Activated CD4-positive, alpha-beta memory T cell treated with anti-CD3 and anti-CD28 coated beads, Interleukin-2, amount 10 ng/mL, durations not matched to agents 7 days and 5 days (primary cell): ENCODE measurements at regions not wholly inside any gene's neighbourhood (a gene's known extent, or its start where the extent isn't known, plus 50 kb on each side); places are given as distances from the start of the nearest gene placed in this dataset.
"Not testable (repeated sequence)": the region's sequence is repeated elsewhere in the genome, so short reads cannot be mapped to it uniquely, and the experiment has no call there.

Experiments
- CTCF ChIA-PET: fragments of 350-600 bp; sonication (Branson Sonifier 250); formaldehyde crosslinking; loops from one replicate; lab custom pipeline; 2021; ENCODE audit warnings: antibody characterized with exemption, inconsistent platforms; lab: Charles Lee
- POLR2A ChIA-PET: fragments of 350-600 bp; sonication (Branson Sonifier 250); formaldehyde crosslinking; loops from one replicate; lab custom pipeline; 2021; ENCODE audit warnings: antibody characterized with exemption; lab: Charles Lee
- DNase-seq: peaks from one replicate; pipeline ENCODE4 v3.0.0-alpha.2; 2020
- H3K27ac Mint-ChIP-seq: one replicate; pipeline ENCODE4 v1.8.0; 2021; ENCODE audit warnings: mild to moderate bottlenecking, mixed read lengths
- H3K27me3 Mint-ChIP-seq: one replicate; pipeline ENCODE4 v1.8.0; 2021; ENCODE audit warnings: mixed read lengths
- H3K36me3 Mint-ChIP-seq: one replicate; pipeline ENCODE4 v1.8.0; 2021; ENCODE audit warnings: low read depth, mixed read lengths
- H3K4me1 Mint-ChIP-seq: one replicate; pipeline ENCODE4 v1.8.0; 2021; ENCODE audit warnings: mixed read lengths
- H3K4me3 Mint-ChIP-seq: one replicate; pipeline ENCODE4 v1.8.0; 2021; ENCODE audit warnings: mild to moderate bottlenecking, mixed read lengths
- H3K9me3 Mint-ChIP-seq: one replicate; pipeline ENCODE4 v1.8.0; 2021; ENCODE audit warnings: mixed read lengths

DNA sequence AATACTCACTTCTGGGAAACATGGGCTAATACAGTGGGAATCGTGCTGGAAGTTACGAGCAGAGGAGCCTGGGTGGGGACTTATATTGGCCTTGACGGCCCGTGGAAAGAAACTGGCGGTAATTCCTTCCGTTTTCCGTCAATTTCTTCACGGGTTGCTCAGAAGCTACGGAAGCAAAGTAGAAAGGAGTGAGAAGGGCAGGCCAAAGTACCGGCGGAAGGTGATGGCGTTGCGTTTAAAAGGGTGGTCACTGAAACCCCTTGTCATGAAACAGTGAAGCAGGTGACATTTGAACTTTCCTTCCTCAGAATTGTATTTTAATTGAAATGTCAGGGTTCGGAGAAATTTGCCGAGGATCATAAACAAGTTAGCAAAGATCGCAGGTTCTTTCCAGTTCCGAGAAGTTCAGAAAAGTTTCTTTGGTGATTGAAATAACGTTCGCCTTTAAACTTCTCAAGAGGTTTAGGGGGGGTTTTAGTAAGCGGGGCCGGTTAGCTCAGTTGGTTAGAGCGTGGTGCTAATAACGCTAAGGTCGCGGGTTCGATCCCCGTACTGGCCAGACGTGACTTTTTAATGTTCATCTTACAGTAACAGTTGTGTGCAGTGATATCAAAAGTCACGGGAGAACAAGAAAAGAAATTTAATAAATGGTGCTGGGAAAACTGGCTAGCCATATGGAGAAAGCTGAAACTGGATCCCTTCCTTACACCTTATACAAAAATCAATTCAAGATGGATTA lies 96.7 kb upstream of the ZNF322 start:
- H3K4me3 Mint-ChIP-seq, H3K36me3 Mint-ChIP-seq, H3K4me1 Mint-ChIP-seq, POLR2A ChIA-PET, H3K9me3 Mint-ChIP-seq, CTCF ChIA-PET, H3K27ac Mint-ChIP-seq, DNase-seq: not testable (repeated sequence)
- H3K27me3 Mint-ChIP-seq = peaks cover 19% of the 10 kb centered on the region

DNA sequence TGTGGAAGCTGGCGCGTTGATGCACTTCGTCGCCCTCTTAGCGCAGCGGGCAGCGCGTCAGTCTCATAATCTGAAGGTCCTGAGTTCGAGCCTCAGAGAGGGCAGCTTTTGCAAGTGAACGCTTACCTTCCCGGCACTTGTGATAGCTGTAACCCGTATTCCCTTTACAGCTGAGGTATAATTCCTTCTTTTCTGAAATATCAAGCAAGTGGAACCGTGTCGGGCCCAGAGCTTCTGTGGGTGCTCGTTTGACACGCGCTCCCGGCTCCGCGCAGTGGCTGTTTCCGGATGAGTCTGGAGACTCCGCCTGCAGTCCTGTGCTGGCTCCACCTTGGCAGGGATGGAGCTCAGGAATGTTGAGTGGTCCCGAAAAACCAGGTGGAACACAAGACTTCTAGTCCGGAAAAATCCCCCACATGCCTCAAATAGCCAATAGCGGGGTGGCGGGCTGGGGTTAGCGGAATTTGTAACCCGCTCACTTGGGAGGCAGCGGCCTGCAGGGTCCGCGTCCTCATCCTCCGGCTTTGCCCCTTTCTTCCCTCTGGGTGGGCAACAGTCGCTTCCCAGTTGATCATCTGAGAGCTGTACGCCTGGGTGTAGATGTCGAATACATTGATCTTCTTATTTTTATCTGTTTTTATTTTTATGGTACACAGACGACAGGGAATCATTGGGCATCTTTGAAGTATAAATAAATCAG lies 106.8 kb upstream of the ZNF322 start:
- DNase-seq, H3K36me3 Mint-ChIP-seq, H3K4me3 Mint-ChIP-seq, H3K4me1 Mint-ChIP-seq, POLR2A ChIA-PET, H3K27me3 Mint-ChIP-seq, H3K9me3 Mint-ChIP-seq, H3K27ac Mint-ChIP-seq, CTCF ChIA-PET: not testable (repeated sequence)

DNA sequence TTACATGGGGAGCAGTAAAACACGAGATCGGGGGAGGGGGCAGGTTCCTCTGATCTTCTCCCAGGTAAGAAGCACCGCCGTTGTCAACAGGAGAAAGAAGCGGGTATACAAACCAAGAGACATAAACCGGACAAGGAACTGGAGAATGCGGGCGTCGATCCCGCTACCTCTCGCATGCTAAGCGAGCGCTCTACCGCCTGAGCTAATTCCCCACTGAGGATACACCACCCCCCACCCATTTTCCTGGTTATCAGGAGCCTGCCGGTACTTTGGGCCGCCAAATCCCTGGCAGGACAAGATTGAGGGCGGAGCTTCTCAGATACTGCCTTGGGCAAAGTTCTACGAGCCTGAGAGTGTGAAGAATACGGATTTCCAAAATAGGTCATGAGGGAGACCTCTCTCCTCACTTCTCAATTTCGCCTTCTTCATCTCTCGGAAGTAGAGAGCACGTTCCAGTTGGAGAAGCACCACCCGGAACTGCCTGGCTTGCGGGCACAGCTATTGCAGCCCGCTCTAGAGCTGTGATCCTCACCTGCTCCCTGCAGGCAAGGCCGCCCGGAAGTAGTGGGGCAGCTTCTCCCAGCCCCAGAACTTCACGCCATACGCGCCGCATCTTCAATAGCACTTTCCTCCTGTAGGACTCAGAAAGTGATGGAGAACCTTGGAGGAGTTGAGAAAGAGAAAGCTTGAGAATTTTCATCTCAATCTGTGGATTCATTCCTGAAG lies 111.6 kb upstream of the ZNF322 start:
- CTCF ChIA-PET = not testable (repeated sequence)

DNA sequence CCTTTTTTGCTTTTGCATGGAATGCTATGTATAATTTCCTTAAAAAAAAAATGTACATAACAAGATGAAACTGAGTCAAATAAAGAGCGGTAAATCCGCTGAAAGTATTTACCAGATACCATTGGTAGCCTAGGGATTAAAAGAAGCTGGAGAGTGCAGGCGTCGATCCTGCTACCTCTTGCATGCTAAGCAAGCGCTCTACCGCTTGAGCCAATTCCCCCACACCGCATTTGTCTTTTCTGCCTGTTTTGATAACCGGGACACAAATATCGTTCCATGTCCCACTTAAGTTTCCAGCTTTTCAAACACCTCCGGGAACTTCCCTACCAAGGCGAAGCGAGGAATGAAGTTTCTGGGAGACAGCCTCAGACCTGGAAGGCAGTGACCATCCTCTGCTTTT lies 113.9 kb upstream of the ZNF322 start:
- H3K4me3 Mint-ChIP-seq, H3K27ac Mint-ChIP-seq, CTCF ChIA-PET, H3K27me3 Mint-ChIP-seq, H3K36me3 Mint-ChIP-seq, H3K9me3 Mint-ChIP-seq, H3K4me1 Mint-ChIP-seq, DNase-seq, POLR2A ChIA-PET: not testable (repeated sequence)

More for the DNA sequence above, 111.6 kb upstream of the ZNF322 start:
- H3K27ac Mint-ChIP-seq, H3K4me3 Mint-ChIP-seq, H3K4me1 Mint-ChIP-seq, POLR2A ChIA-PET, H3K36me3 Mint-ChIP-seq, DNase-seq, H3K9me3 Mint-ChIP-seq, H3K27me3 Mint-ChIP-seq: not testable (repeated sequence)

DNA sequence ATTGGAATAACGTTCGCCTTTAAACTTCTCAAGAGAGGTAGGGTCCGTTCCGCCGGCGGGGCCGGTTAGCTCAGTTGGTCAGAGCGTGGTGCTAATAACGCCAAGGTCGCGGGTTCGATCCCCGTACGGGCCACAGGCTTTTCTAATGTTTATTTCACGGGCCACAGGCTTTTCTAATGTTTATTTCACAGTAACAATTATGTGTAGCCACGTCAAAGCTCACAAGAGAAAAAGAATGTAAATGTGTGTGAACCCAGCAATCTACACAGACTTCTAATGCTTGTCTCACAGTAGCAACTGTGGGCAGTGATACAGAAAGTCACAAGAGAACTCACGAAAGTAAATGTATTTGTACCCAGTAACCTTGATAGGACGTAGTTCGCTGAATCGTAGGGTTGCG lies 121.0 kb upstream of the ZNF322 start:
- H3K4me3 Mint-ChIP-seq, H3K4me1 Mint-ChIP-seq, DNase-seq, CTCF ChIA-PET, H3K27me3 Mint-ChIP-seq, POLR2A ChIA-PET, H3K27ac Mint-ChIP-seq, H3K9me3 Mint-ChIP-seq, H3K36me3 Mint-ChIP-seq: not testable (repeated sequence)

DNA sequence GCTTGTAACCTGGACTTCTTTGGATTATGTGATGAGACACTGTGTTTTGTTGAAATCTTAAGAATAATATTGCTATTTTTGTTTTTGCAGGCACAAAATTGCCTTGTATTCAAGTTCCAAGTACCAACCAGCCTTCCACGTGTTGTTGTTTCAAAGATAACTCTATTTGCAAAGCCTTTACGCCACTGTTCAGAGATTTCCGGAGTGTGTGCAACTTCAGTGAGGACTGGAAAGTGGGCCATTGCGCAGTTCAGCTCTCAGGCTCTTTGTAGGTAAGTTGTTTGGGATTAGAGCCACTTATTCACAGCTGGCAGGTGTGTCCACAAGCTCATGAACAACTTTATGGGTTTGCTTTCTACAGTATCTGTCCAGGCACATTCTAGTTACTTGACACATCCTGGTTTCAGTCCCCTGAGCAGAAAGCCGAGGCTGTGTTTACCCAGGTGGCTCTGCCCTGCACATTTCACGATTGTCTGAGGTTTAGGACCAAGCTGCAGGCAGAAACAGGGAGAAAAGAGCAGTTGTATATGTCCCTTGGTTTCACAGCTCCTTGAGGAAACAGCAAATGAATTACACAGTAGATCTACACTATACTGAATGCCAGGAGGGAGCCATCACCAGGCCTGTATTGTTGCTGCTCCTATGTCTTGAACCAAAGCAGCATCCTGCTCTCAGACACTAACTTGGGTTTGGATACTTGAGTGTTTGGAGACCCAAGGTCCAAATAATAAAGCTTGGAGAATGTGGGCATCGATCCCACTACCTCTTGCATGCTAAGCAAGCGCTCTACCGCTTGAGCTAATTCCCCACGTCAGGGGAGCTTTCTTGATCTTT lies 136.1 kb upstream of the ZNF322 start:
- H3K4me1 Mint-ChIP-seq, H3K27ac Mint-ChIP-seq, DNase-seq, H3K27me3 Mint-ChIP-seq, H3K4me3 Mint-ChIP-seq, H3K9me3 Mint-ChIP-seq, H3K36me3 Mint-ChIP-seq, POLR2A ChIA-PET, CTCF ChIA-PET: not testable (repeated sequence)

DNA sequence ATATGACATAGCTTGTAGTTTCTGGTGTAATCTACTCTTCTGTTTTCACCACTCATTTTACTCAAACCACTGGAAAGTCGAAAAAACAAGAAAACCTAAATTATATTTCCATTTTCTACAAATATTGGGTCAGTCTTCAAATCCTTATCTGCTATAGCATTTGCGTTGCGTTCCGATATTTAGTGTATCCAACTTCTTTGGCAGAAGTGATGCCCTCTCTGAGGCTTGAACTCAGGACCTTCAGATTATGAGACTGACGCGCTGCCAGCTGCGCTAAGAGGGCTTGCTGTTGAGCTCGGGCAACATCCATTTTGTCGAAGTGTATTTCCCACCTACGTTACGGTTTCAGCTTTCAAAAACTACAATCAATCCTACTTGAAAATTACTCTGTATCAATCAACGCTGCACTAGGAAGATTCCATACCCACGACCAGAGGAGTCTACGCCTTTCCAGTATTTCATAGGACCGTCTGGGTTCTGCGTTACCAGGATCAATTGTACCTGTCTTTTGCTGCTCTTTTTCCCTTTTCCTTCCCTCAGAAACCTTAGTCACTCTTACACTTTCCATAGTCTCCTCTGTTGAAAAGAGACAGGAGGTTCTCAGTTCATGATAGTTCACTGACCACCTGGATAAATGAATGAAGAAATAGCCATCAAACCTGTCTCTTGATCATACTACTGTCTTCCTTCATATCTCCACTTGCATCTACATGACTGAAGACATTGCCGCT lies 140.5 kb upstream of the ZNF322 start:
- H3K4me3 Mint-ChIP-seq, H3K27me3 Mint-ChIP-seq, H3K36me3 Mint-ChIP-seq, H3K9me3 Mint-ChIP-seq, DNase-seq, H3K4me1 Mint-ChIP-seq, CTCF ChIA-PET, POLR2A ChIA-PET, H3K27ac Mint-ChIP-seq: not testable (repeated sequence)

DNA sequence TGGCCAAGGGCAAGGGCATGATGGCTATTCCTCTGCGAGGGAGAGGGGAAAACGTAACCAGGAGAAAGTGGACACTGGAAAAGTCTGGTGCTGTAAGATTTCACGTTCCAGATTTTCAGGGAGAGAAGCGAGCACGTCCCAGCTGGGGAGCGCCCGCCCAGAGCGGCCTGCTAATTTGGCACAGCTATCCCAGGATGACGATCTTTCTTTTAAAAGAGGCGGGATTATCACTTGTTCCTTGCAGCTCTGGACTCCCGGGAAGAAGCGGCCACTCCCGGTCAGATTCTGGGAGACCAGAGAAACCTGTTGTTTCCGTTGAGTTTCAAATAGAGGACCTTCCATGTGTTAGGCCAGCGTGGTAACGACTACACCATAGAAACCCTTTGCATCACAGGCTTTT lies 144.2 kb upstream of the ZNF322 start:
- H3K4me3 Mint-ChIP-seq, DNase-seq, H3K27ac Mint-ChIP-seq, CTCF ChIA-PET, H3K4me1 Mint-ChIP-seq, H3K36me3 Mint-ChIP-seq, H3K9me3 Mint-ChIP-seq, H3K27me3 Mint-ChIP-seq, POLR2A ChIA-PET: not testable (repeated sequence)

DNA sequence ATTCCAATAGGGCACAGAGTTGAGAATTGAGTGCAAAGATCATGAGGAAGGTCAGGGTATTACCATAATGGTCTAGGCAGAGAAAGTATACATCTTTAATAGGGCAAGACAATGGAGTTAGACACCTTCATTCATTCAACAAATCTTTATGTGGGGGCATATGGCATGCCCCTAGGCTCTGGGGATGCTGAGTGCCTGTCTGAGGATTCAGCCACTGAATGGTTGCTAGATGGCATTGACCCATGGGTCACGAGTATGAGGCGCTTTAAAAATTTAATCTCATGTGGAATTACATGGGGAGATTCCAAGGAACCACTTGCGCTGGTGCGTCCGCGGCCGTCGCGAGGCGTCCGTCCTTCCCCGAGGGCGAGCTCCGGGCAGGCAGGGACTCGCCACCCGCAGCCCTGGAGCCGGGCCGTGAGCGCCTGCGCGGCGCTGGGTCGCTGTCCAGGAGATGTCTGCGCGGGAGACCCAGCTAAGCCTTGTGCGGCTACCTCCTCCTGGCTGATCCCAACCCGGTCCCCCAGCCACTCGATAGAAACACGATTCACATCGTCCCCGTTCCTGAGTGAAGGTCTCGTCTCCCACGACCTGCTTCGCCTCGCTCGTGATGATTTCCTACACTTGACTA lies 152.1 kb upstream of the ZNF322 start:
- H3K27me3 Mint-ChIP-seq, H3K4me1 Mint-ChIP-seq, CTCF ChIA-PET, H3K9me3 Mint-ChIP-seq, H3K36me3 Mint-ChIP-seq, POLR2A ChIA-PET, H3K27ac Mint-ChIP-seq, H3K4me3 Mint-ChIP-seq, DNase-seq: not testable (repeated sequence)

DNA sequence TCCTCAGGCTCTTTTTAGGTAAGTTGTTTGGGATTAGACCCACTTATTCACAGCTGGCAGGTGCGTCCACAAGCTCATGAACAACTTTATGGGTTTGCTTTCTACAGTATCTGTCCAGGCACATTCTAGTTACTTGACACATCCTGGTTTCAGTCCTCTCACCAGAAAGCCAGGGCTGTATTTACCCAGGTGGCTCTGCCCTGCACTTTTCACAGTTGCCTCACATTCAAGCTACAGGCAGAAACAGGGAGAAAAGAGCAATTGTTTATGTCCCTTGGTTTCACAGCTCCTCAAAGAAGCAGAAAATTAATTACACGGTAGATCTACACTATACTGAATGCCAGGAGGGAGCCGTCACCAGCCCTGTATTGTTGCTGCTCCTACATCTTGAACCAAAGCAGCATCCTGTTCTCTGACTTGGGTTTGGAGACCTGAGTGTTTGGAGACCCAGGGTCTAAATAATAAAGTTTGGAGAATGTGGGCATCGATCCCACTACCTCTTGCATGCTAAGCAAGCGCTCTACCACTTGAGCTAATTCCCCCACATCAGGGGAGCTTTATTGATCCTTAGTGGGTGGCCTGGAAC lies 159.2 kb upstream of the ZNF322 start:
- H3K9me3 Mint-ChIP-seq, DNase-seq, H3K4me3 Mint-ChIP-seq, H3K36me3 Mint-ChIP-seq, CTCF ChIA-PET, POLR2A ChIA-PET, H3K27me3 Mint-ChIP-seq, H3K27ac Mint-ChIP-seq, H3K4me1 Mint-ChIP-seq: not testable (repeated sequence)

DNA sequence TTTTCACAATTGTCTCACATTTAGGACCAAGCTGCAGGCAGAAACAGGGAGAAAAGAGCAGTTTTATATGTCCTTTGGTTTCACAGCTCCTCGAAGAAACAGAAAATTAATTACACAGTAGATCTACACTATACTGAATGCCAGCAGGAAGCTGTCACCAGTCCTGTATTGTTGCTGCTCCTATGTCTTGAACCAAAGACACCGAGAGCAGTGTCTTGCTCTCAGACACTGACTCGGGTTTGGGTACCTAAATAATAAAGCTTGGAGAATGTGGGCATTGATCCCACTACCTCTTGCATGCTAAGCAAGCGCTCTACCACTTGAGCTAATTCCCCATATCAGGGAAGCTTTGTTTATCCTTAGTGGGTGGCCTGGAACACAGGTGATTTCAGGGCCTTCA lies 168.4 kb upstream of the ZNF322 start:
- H3K9me3 Mint-ChIP-seq, H3K27ac Mint-ChIP-seq, POLR2A ChIA-PET, H3K36me3 Mint-ChIP-seq, CTCF ChIA-PET, H3K27me3 Mint-ChIP-seq, H3K4me1 Mint-ChIP-seq, DNase-seq, H3K4me3 Mint-ChIP-seq: not testable (repeated sequence)

DNA sequence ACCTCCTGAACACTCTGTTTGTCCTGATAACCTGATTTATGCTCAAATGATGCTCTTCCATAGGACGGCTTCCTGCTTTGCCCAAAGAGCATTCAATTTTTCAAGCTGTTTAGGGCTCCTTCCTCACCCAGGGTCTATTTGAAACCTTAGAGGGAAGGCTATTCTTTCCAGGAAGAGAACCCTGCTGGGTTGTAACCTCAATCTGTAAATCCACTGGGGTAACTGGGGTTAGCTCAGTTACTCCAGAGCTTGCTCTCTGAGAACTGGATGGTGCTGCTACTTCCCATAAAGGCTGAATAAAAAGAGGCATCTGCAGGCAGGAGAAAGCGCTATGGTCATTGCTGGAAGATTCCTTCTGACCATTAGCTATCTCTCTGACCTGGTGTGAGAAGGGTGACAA lies 169.9 kb upstream of the ZNF322 start:
- POLR2A ChIA-PET, H3K4me3 Mint-ChIP-seq, H3K36me3 Mint-ChIP-seq, H3K9me3 Mint-ChIP-seq, CTCF ChIA-PET, DNase-seq, H3K4me1 Mint-ChIP-seq, H3K27me3 Mint-ChIP-seq, H3K27ac Mint-ChIP-seq: not testable (repeated sequence)
